RKO (cell line): ENCODE measurements at regions not wholly inside any gene's neighbourhood (a gene's known extent, or its start where the extent isn't known, plus 50 kb on each side); places are given as distances from the start of the nearest gene placed in this dataset.
"Not testable (repeated sequence)": the region's sequence is repeated elsewhere in the genome, so short reads cannot be mapped to it uniquely, and the experiment has no call there.

ENCODE experiments used
- DNase-seq: peaks from one replicate; pipeline ENCODE4 v3.0.0-alpha.2; 2016; ENCODE audit warnings: low spot score

GRCh38 chr2:195304310-195304709, 352.7 kb upstream of the SLC39A10 start:
- peak; percentile 42 for DNase-seq

GRCh38 chr2:195300631-195301030, 356.4 kb upstream of the SLC39A10 start:
- DNase-seq = no peak

- DNase-seq = no peak
Observed at GRCh38 chr2:195299600-195299999, 357.4 kb upstream of the SLC39A10 start.

GRCh38 chr2:195296490-195296889, 360.5 kb upstream of the SLC39A10 start:
- no peak for DNase-seq

- DNase-seq = no peak
Observed at GRCh38 chr2:195289081-195289480, 367.9 kb upstream of the SLC39A10 start.

- DNase-seq = no peak
Observed at GRCh38 chr2:195279840-195280427, 377.1 kb upstream of the SLC39A10 start.

- no peak for DNase-seq
Observed at GRCh38 chr2:195270466-195271039, 386.5 kb upstream of the SLC39A10 start.

- no peak for DNase-seq
Observed at GRCh38 chr2:195269220-195269619, 387.8 kb upstream of the SLC39A10 start.

GRCh38 chr2:195257979-195258378, 399.0 kb upstream of the SLC39A10 start:
- DNase-seq = no peak

GRCh38 chr2:195252018-195252417, 405.0 kb upstream of the SLC39A10 start:
- DNase-seq = no peak

GRCh38 chr2:195251214-195251613, 405.8 kb upstream of the SLC39A10 start:
- peak; percentile 23 for DNase-seq

GRCh38 chr2:195238826-195239225, 418.2 kb upstream of the SLC39A10 start:
- DNase-seq = no peak

- DNase-seq = no peak
Observed at GRCh38 chr2:195238379-195238778, 418.6 kb upstream of the SLC39A10 start.

GRCh38 chr2:195228547-195228946, 428.5 kb upstream of the SLC39A10 start:
- not testable (repeated sequence) for DNase-seq

GRCh38 chr2:195214072-195214471, 443.0 kb upstream of the SLC39A10 start:
- DNase-seq = no peak

- no peak for DNase-seq
Observed at GRCh38 chr2:195212586-195212985, 444.4 kb upstream of the SLC39A10 start.

GRCh38 chr2:195202163-195202845, 454.7 kb upstream of the SLC39A10 start:
- DNase-seq = no peak

- no peak for DNase-seq
Observed at GRCh38 chr2:195199864-195200263, 457.2 kb upstream of the SLC39A10 start.

GRCh38 chr2:195181059-195181705, 475.8 kb upstream of the SLC39A10 start:
- DNase-seq = no peak

- no peak for DNase-seq
Observed at GRCh38 chr2:195168369-195168768, 488.7 kb upstream of the SLC39A10 start.

- no peak for DNase-seq
Observed at GRCh38 chr2:195164930-195165329, 492.1 kb upstream of the SLC39A10 start.

GRCh38 chr2:195162918-195163317, 494.1 kb upstream of the SLC39A10 start:
- no peak for DNase-seq

- DNase-seq = no peak
Observed at GRCh38 chr2:195162194-195162593, 494.8 kb upstream of the SLC39A10 start.
